GM18505 (cell line): ENCODE measurements at regions not wholly inside any gene's neighbourhood (a gene's known extent, or its start where the extent isn't known, plus 50 kb on each side); places are given as distances from the start of the nearest gene placed in this dataset.

Experiments
- ATAC-seq: cut with Tn5 transposase; IDR thresholded peaks from one replicate; pipeline ENCODE4 v1.9.1; 2021; ENCODE audit not compliant: unreplicated experiment
- POLR2A ChIP-seq: IDR thresholded peaks from 4 replicates; pipeline ENCODE4 v1.6.1; 2011; ENCODE audit warnings: borderline replicate concordance; ENCODE audit not compliant: insufficient read depth, insufficient read length; ENCODE audit errors: extremely low read depth

GRCh38 chr1:96997717-96998116 is 276.1 kb downstream of the PTBP2 start:
- TF ChIP-seq POLR2A, result no peak
- ATAC-seq, result no peak

DNA sequence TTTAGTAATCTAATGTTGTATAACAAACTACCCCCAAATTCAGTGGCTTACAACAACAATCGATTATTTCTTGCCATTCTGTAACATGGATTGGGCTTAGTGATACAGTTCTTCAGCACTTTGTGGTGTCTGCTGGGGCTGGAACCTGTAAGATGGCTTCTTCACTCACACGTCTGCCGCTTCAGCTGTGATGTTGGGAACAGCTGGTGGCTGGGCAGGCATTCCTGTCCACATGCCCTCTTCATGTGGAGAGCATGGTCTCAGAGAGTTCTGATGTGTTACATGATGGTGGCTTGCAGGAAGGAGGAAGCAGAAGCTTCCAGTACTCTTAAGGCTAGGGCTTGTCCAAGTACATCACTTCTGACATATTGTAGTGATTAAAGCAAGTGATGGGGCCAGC is 276.9 kb downstream of the PTBP2 start:
- no peak for TF ChIP-seq POLR2A
- ATAC-seq, result no peak

- no peak for TF ChIP-seq POLR2A
- ATAC-seq, result no peak
Measured at GRCh38 chr1:96999191-96999590, 277.6 kb downstream of the PTBP2 start.

GRCh38 chr1:97004054-97004453 is 282.5 kb downstream of the PTBP2 start:
- no peak for TF ChIP-seq POLR2A
- ATAC-seq, result no peak

GRCh38 chr1:97004743-97005142 is 283.2 kb downstream of the PTBP2 start:
- no peak for ATAC-seq
- no peak for TF ChIP-seq POLR2A

DNA sequence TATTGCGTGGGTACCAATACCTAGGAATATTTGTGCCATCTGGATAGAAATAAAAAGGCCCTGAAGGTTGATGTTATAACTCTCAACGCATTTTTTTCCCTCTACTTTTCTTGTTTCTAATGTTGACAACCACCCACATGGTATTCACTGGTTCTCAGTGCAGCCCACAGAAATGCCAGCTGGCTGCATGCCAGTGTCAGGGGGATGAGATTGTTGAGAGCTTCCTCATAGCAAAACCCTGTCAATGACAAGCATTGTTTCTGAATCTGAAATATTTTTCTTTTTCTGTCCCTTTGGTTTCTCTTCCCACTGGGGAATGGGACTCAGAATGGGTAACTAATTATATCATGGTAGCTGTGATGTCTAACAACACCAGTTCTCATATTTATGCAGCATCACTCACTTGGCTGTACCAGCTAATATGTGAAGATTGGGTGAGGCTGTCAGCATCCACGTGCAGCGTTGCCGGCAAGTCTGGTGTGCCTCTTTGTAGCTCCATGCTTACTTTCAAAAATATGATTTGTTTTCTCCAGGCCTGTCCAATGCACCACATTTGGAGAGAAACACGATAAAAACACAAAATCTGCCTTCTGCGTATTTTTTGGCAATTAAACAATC is 284.6 kb downstream of the PTBP2 start:
- no peak for ATAC-seq
- TF ChIP-seq POLR2A, result no peak

GRCh38 chr1:97007840-97008604 is 286.4 kb downstream of the PTBP2 start:
- ATAC-seq, result no peak
- no peak for TF ChIP-seq POLR2A

DNA sequence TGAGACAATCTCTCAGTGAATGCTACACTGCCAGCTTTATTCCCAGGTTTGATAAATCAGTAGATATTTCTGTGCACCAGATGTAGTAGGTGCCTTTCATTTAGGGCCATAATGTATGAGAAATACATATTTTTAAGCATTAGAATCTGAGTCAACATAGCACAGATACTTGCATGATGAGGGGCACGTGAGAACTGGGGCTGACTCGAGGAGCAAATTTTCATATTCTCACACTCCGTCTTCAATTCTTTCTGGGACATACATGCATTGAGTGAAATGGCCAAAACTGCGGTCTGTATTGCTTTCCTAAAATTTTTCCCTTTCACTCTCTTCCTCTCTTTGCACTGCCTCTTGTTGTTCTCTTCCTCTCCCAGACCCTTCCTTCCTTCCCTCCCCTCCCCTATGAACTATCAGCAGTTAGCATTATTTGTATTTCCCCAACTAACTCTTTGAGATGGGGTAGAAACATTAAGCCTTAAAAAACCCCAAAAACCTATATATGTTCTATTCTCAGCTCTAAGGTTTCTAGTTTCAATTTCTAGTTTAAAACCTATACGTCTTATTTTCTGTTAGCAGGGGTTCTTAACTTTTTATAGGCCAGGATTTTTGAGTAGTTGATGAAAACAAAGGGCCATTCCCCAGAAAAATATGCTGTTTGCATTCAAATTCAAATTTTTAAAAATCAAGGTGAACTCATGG is 289.1 kb downstream of the PTBP2 start:
- no peak for TF ChIP-seq POLR2A
- no peak for ATAC-seq

DNA sequence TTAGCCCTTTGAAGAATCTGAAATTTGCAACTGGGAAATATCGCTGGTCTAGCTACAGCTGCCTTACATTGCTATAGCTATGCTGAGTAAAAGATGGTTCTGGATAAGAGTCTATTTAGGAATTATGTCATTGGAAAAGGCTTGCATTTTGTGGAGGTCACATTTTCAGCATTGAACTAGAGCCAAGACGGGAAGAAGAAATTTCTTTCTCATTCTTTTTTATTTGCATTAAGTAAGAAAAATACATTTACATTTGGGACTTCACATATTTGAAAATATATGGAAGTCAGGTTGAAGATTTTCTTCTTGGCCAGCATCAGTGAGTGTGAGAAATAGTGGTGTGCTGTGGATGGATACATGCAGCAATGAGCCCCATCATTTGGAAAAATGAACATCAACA is 291.6 kb downstream of the PTBP2 start:
- no peak for ATAC-seq
- no peak for TF ChIP-seq POLR2A

GRCh38 chr1:97013941-97014340 is 292.4 kb downstream of the PTBP2 start:
- no peak for TF ChIP-seq POLR2A
- no peak for ATAC-seq

- ATAC-seq, result no peak
- TF ChIP-seq POLR2A, result no peak
Measured at GRCh38 chr1:97014426-97014825, 292.8 kb downstream of the PTBP2 start.

- TF ChIP-seq POLR2A, result no peak
- ATAC-seq, result no peak
Measured at GRCh38 chr1:97017895-97018294, 296.3 kb downstream of the PTBP2 start.
